ENCODE measurements at regions not wholly inside any gene's neighbourhood (a gene's known extent, or its start where the extent isn't known, plus 50 kb on each side); places are given as distances from the start of the nearest gene placed in this dataset.

- Mint-ChIP-seq H3K27me3 (ENCODE audit: low read depth) (no peaks in the 10 kb centered on the region), H3K9me3 (peaks cover 2 to 6% of the 10 kb centered on the region in 2 experiments; a peak in 4 of 5 replicates), H3K27ac (no peak overlapping the region), H3K36me3 (ENCODE audit: insufficient read depth in 1 of 3, low read depth in 3 of 3) (peaks cover 1 to 9% (median 4%) of the 10 kb centered on the region in 3 experiments; a peak in 4 of 7 replicates), H3K4me3 (no peak overlapping the region), H3K4me1 (peaks cover 29 to 34% of the 10 kb centered on the region in 2 experiments)
- Histone ChIP-seq H4K20me1 (ENCODE audit: control insufficient read depth, insufficient read depth, insufficient read length) (no peaks in the 10 kb centered on the region), H2BK5ac (ENCODE audit: insufficient read length, low read length) (no peak overlapping the region), H3K79me1 (ENCODE audit: insufficient read depth, low read depth, low read length, poor library complexity, severe bottlenecking) (no peaks in the 10 kb centered on the region), H2BK120ac (ENCODE audit: low read depth, low read length, poor library complexity, severe bottlenecking) (no peak overlapping the region), H3K27ac (ENCODE audit: insufficient read length, low read depth, low read length) (no peak overlapping the region), H3K4me1 (ENCODE audit: insufficient read depth, low read length) (peaks cover 7% of the 10 kb centered on the region), H3K9me3 (ENCODE audit: control insufficient read depth, low read depth, low read length) (no peaks in the 10 kb centered on the region), H3K4ac (ENCODE audit: low read depth, low read length) (no peak overlapping the region), H3K56ac (ENCODE audit: insufficient read length, low read depth, low read length) (no peak overlapping the region), H3K9ac (ENCODE audit: extremely low read depth, insufficient read length, low read length) (no peak overlapping the region), H4K5ac (ENCODE audit: insufficient read length, low read depth, low read length) (no peak overlapping the region), H3K18ac (ENCODE audit: insufficient read length, low read depth, low read length) (no peak overlapping the region), H2AFZ (ENCODE audit: low read length) (no peak overlapping the region), H3K4me2 (ENCODE audit: insufficient read depth, insufficient read length, low read length) (no peak overlapping the region), H3K23ac (ENCODE audit: insufficient read length, low read depth, low read length) (no peak overlapping the region), H3T11ph (ENCODE audit: low read length) (no peak overlapping the region), H3K23me2 (ENCODE audit: insufficient read length, low read depth, low read length, poor library complexity, severe bottlenecking) (no peaks in the 10 kb centered on the region), H3K27me3 (ENCODE audit: insufficient read depth, low read length) (no peaks in the 10 kb centered on the region), H2BK12ac (ENCODE audit: insufficient read length, low read depth, low read length) (no peak overlapping the region), H3K14ac (ENCODE audit: insufficient read depth, low read length) (no peak overlapping the region), H4K91ac (ENCODE audit: insufficient read length, low read depth, low read length) (no peak overlapping the region), H2AK5ac (ENCODE audit: insufficient read length, low read length) (no peak overlapping the region), H2BK15ac (ENCODE audit: low read depth, low read length) (no peak overlapping the region), H2BK20ac (ENCODE audit: low read depth, low read length, poor library complexity, severe bottlenecking) (no peak overlapping the region), H3K79me2 (ENCODE audit: insufficient read depth, low read length) (no peaks in the 10 kb centered on the region), H4K8ac (replicated peaks; ENCODE audit: insufficient read length, low read depth, low read length) (no peak overlapping the region)
- TF ChIP-seq, protein P1, sequence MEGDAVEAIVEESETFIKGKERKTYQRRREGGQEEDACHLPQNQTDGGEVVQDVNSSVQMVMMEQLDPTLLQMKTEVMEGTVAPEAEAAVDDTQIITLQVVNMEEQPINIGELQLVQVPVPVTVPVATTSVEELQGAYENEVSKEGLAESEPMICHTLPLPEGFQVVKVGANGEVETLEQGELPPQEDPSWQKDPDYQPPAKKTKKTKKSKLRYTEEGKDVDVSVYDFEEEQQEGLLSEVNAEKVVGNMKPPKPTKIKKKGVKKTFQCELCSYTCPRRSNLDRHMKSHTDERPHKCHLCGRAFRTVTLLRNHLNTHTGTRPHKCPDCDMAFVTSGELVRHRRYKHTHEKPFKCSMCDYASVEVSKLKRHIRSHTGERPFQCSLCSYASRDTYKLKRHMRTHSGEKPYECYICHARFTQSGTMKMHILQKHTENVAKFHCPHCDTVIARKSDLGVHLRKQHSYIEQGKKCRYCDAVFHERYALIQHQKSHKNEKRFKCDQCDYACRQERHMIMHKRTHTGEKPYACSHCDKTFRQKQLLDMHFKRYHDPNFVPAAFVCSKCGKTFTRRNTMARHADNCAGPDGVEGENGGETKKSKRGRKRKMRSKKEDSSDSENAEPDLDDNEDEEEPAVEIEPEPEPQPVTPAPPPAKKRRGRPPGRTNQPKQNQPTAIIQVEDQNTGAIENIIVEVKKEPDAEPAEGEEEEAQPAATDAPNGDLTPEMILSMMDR (conservative IDR thresholded peaks at IDR 0.05) = no peak
- DNase-seq = no peak
- WGBS (ENCODE audit: extremely low coverage, insufficient read length, low lambda C conversion rate) = no CpG with 5 or more reads among the region's 1 CpG
Measured at GRCh38 chr6:15892369-15892768, 229.5 kb upstream of the DTNBP1 start.
